ENCODE measurements at regions not wholly inside any gene's neighbourhood (a gene's known extent, or its start where the extent isn't known, plus 50 kb on each side); places are given as distances from the start of the nearest gene placed in this dataset.

GRCh38 chr6:133623621-133624020 is 265.3 kb upstream of the TCF21 start:
- Histone ChIP-seq H3K27me3 (ENCODE audit: insufficient read depth, low read depth, low read length) (no peaks in the 10 kb centered on the region), H4K20me1 (ENCODE audit: insufficient read depth) (no peaks in the 10 kb centered on the region), H3K9me2 (ENCODE audit: insufficient read depth, low read length) (no peaks in the 10 kb centered on the region), H3K4me2 (ENCODE audit: low read length) (no peak overlapping the region), H3K4me3 (ENCODE audit: low read length) (no peak overlapping the region), H3K79me2 (replicated peaks; ENCODE audit: insufficient read depth, low read length) (no peaks in the 10 kb centered on the region), H3F3A (ENCODE audit: insufficient read depth, low read length, poor library complexity, severe bottlenecking) (no peaks in the 10 kb centered on the region), H3K36me3 (ENCODE audit: insufficient read depth, low read length) (no peaks in the 10 kb centered on the region), H3K9ac (ENCODE audit: low read length) (no peak overlapping the region), H2AFZ (ENCODE audit: low read depth, low read length) (no peak overlapping the region), H3K9me3 (ENCODE audit: low read length) (no peaks in the 10 kb centered on the region), H3K27ac (ENCODE audit: low read length) (no peak overlapping the region)
- no peak for TF ChIP-seq SMC3 (conservative IDR thresholded peaks at IDR 0.05; ENCODE audit: poor library complexity)

- no peaks in the 10 kb centered on the region for H3K9me2 ChIP-seq (ENCODE audit: insufficient read depth, low read length)
- TF ChIP-seq TAF1 (IDR thresholded peaks at IDR 0.05; ENCODE audit: low read depth) = no peak
- TF ChIP-seq MXI1 (conservative IDR thresholded peaks at IDR 0.05; ENCODE audit: poor library complexity, severe bottlenecking) = no peak
- no peak for TF ChIP-seq EP300 (conservative IDR thresholded peaks at IDR 0.05; ENCODE audit: poor library complexity, severe bottlenecking)
- no peak for TF ChIP-seq EZH2 (IDR thresholded peaks at IDR 0.05; ENCODE audit: borderline replicate concordance, insufficient read depth, low read length, poor library complexity, severe bottlenecking)
- no peak for TF ChIP-seq REST (IDR thresholded peaks at IDR 0.05; ENCODE audit: borderline replicate concordance)
- TF ChIP-seq POLR2AphosphoS5 (IDR thresholded peaks at IDR 0.05) = no peak
- TF ChIP-seq RAD21 (conservative IDR thresholded peaks at IDR 0.05) = no peak
- no peak for TF ChIP-seq SMC3 (conservative IDR thresholded peaks at IDR 0.05; ENCODE audit: poor library complexity)
- no peak for TF ChIP-seq CTCF (IDR thresholded peaks at IDR 0.05; ENCODE audit: poor library complexity, severe bottlenecking)
- no peak overlapping the region for H2AFZ ChIP-seq (ENCODE audit: low read depth, low read length)
- no peak overlapping the region for H3K27ac ChIP-seq (ENCODE audit: low read length)
- no peaks in the 10 kb centered on the region for H3K79me2 ChIP-seq (replicated peaks; ENCODE audit: insufficient read depth, low read length)
- no peak overlapping the region for H3K4me3 ChIP-seq (ENCODE audit: low read length)
- no peaks in the 10 kb centered on the region for H3K9me3 ChIP-seq (ENCODE audit: low read length)
- no peaks in the 10 kb centered on the region for H3F3A ChIP-seq (ENCODE audit: insufficient read depth, low read length, poor library complexity, severe bottlenecking)
- H3K4me2 ChIP-seq (ENCODE audit: low read length) = no peak overlapping the region
- H4K20me1 ChIP-seq (ENCODE audit: insufficient read depth) = no peaks in the 10 kb centered on the region
- H3K36me3 ChIP-seq (ENCODE audit: insufficient read depth, low read length) = no peaks in the 10 kb centered on the region
- no peaks in the 10 kb centered on the region for H3K27me3 ChIP-seq (ENCODE audit: insufficient read depth, low read depth, low read length)
- H3K9ac ChIP-seq (ENCODE audit: low read length) = no peak overlapping the region
These were observed 262.7 kb upstream of the TCF21 start for GRCh38 chr6:133626096-133626666.

- no peak overlapping the region for H3K27ac ChIP-seq (ENCODE audit: low read length)
- H3K4me3 ChIP-seq (ENCODE audit: low read length) = no peak overlapping the region
- no peaks in the 10 kb centered on the region for H3K79me2 ChIP-seq (replicated peaks; ENCODE audit: insufficient read depth, low read length)
- no peak for TF ChIP-seq SMC3 (conservative IDR thresholded peaks at IDR 0.05; ENCODE audit: poor library complexity)
- no peak for TF ChIP-seq REST (IDR thresholded peaks at IDR 0.05; ENCODE audit: borderline replicate concordance)
- no peak for TF ChIP-seq RAD21 (conservative IDR thresholded peaks at IDR 0.05)
- no peak for TF ChIP-seq MXI1 (conservative IDR thresholded peaks at IDR 0.05; ENCODE audit: poor library complexity, severe bottlenecking)
- no peak for TF ChIP-seq EP300 (conservative IDR thresholded peaks at IDR 0.05; ENCODE audit: poor library complexity, severe bottlenecking)
- TF ChIP-seq TAF1 (IDR thresholded peaks at IDR 0.05; ENCODE audit: low read depth) = no peak
- no peak for TF ChIP-seq CTCF (IDR thresholded peaks at IDR 0.05; ENCODE audit: poor library complexity, severe bottlenecking)
- TF ChIP-seq POLR2AphosphoS5 (IDR thresholded peaks at IDR 0.05) = no peak
- no peak for TF ChIP-seq EZH2 (IDR thresholded peaks at IDR 0.05; ENCODE audit: borderline replicate concordance, insufficient read depth, low read length, poor library complexity, severe bottlenecking)
- H3K9me2 ChIP-seq (ENCODE audit: insufficient read depth, low read length) = no peaks in the 10 kb centered on the region
- no peaks in the 10 kb centered on the region for H3F3A ChIP-seq (ENCODE audit: insufficient read depth, low read length, poor library complexity, severe bottlenecking)
- H3K9ac ChIP-seq (ENCODE audit: low read length) = no peak overlapping the region
- H4K20me1 ChIP-seq (ENCODE audit: insufficient read depth) = no peaks in the 10 kb centered on the region
- no peak overlapping the region for H2AFZ ChIP-seq (ENCODE audit: low read depth, low read length)
- H3K9me3 ChIP-seq (ENCODE audit: low read length) = no peaks in the 10 kb centered on the region
- H3K4me2 ChIP-seq (ENCODE audit: low read length) = no peak overlapping the region
- H3K27me3 ChIP-seq (ENCODE audit: insufficient read depth, low read depth, low read length) = no peaks in the 10 kb centered on the region
- H3K36me3 ChIP-seq (ENCODE audit: insufficient read depth, low read length) = no peaks in the 10 kb centered on the region
These were observed 258.9 kb upstream of the TCF21 start for GRCh38 chr6:133629970-133630369.

All from neural cell (in vitro differentiated cells).